Cardiac muscle cell (in vitro differentiated cells and primary cell): ENCODE measurements at regions not wholly inside any gene's neighbourhood (a gene's known extent, or its start where the extent isn't known, plus 50 kb on each side); places are given as distances from the start of the nearest gene placed in this dataset.

Source experiments
- DNase-seq, 2 donors: peaks; one replicate each; pipeline versions ENCODE4 v3.0.0 to v3.0.0-alpha.2; 2010 to 2017; ENCODE audit warnings: low read depth in 1 of 2, low spot score in 1 of 2
- H3K27ac ChIP-seq: fragments of 200-600 bp; sonication (generic); 2 replicates; pipeline ENCODE4 v1.5.1; 2016
- H3K27me3 ChIP-seq: fragments of 200-600 bp; sonication (generic); 2 replicates; pipeline ENCODE4 v1.6.0; 2016; ENCODE audit warnings: control low read depth
- H3K36me3 ChIP-seq: fragments of 200-600 bp; sonication (generic); 2 replicates; pipeline ENCODE4 v1.5.1; 2016; ENCODE audit warnings: control low read depth
- H3K4me1 ChIP-seq: fragments of 200-600 bp; sonication (generic); 2 replicates; pipeline ENCODE4 v1.8.1; 2017; ENCODE audit warnings: low read depth, mild to moderate bottlenecking, mixed run types
- H3K4me3 ChIP-seq: fragments of 200-600 bp; sonication (generic); 2 replicates; pipeline ENCODE4 v1.5.1; 2016; ENCODE audit warnings: mild to moderate bottlenecking
- H3K9me3 ChIP-seq: fragments of 200-600 bp; sonication (generic); 2 replicates; pipeline ENCODE4 v1.5.1; 2017; ENCODE audit warnings: low read depth, mild to moderate bottlenecking, control low read depth
- TF ChIP-seq, protein P1 (sequence below): IDR thresholded peaks from 2 replicates; pipeline ENCODE4 v1.5.1; 2012; ENCODE audit warnings: low read depth, mild to moderate bottlenecking, low read length

DNA sequence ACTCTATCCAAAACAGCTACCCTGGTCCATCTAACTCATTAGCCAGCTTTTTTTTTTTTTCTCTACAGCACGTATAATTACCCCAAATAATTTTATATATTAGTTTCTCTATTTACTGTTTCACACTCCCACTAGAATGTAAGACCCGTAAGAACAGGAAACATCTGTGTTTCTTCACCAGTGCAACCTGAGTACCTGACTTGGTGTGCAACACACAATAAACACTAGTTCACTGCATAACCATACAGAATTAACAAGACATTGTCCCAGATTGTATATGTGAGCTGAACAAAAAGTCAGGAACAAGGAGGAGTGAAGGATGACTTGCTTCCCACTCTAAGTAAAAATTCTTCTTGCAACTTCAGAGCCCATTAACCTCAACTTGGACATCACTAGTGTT, 180.2 kb upstream of the AKR1E2 start:
- no peak for DNase-seq
- no peaks in the 10 kb centered on the region for H3K27me3 ChIP-seq
- TF ChIP-seq, protein P1, sequence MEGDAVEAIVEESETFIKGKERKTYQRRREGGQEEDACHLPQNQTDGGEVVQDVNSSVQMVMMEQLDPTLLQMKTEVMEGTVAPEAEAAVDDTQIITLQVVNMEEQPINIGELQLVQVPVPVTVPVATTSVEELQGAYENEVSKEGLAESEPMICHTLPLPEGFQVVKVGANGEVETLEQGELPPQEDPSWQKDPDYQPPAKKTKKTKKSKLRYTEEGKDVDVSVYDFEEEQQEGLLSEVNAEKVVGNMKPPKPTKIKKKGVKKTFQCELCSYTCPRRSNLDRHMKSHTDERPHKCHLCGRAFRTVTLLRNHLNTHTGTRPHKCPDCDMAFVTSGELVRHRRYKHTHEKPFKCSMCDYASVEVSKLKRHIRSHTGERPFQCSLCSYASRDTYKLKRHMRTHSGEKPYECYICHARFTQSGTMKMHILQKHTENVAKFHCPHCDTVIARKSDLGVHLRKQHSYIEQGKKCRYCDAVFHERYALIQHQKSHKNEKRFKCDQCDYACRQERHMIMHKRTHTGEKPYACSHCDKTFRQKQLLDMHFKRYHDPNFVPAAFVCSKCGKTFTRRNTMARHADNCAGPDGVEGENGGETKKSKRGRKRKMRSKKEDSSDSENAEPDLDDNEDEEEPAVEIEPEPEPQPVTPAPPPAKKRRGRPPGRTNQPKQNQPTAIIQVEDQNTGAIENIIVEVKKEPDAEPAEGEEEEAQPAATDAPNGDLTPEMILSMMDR = no peak
- H3K36me3 ChIP-seq = no peaks in the 10 kb centered on the region
- no peak overlapping the region for H3K27ac ChIP-seq
- H3K4me3 ChIP-seq = no peak overlapping the region
- H3K9me3 ChIP-seq = no peaks in the 10 kb centered on the region
- H3K4me1 ChIP-seq = peaks cover 12% of the 10 kb centered on the region

DNA sequence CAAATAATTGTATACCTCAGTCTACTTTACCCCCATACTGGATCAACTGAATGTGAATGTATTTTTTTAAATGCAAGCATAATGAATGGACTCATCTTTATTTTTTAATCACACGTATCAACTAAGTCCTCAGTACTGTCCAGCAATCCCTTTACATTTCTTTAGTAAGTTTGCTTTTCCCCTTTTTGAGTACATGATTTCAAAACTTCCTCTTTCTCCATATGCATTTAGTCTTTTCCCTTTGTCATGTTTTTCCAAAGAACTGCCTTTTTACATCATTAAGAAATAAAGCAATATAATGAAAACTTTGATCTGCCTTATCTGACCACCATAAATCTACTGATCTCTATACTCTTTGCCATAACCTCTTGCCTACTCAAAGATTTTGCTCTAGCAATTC, 182.5 kb upstream of the AKR1E2 start:
- Histone ChIP-seq H3K27me3 (no peaks in the 10 kb centered on the region), H3K4me1 (peaks cover 12% of the 10 kb centered on the region), H3K4me3 (no peak overlapping the region), H3K9me3 (no peaks in the 10 kb centered on the region), H3K36me3 (no peaks in the 10 kb centered on the region), H3K27ac (no peak overlapping the region)
- DNase-seq = no peak
- TF ChIP-seq, protein P1 = no peak

DNA sequence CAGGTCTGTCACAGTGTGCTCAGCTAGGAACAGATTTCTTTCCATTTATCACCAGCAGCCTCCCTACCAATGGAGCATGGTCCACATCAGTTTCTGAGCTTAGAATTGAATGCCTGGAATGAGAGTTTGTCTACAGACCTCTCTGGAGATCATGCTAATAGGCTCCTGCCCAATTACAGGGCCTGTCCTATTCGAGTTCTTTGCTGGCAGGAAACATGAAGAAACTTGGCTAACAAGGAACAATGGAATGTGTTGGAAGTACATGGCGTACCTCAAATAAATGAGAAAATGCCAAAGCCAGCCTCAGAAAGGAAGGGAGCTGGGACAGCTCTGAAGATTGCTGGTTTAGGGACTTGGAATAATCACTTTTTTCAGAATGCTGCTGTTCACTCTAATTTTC, 186.0 kb upstream of the AKR1E2 start:
- TF ChIP-seq, protein P1 = no peak
- Histone ChIP-seq H3K4me1 (peaks cover 5% of the 10 kb centered on the region), H3K36me3 (no peaks in the 10 kb centered on the region), H3K9me3 (no peaks in the 10 kb centered on the region), H3K27me3 (no peaks in the 10 kb centered on the region), H3K4me3 (no peak overlapping the region), H3K27ac (no peak overlapping the region)
- peak in 1 of 2 donors; percentile 68 for DNase-seq

DNA sequence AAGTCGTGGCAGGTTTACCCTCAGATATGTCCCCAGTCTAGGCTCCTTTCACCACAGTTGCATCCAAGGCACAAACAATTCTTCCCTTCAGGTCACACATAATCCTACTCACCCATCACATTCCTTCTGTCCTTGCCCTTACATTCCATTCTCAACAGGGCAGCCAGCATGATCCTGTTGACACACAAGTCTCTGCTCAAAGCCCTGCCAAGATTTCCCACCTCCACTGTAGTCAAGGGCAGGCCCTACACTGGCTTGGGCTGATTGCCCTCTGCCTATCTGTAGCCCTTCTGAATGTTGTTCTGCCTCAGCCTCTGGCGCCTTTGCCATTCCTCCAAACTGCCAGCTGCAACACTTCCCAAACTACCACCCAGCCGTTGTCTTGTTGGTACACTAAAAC, 187.9 kb upstream of the AKR1E2 start:
- H3K36me3 ChIP-seq = no peaks in the 10 kb centered on the region
- no peaks in the 10 kb centered on the region for H3K27me3 ChIP-seq
- no peak for DNase-seq
- TF ChIP-seq, protein P1 = no peak
- peaks cover 5% of the 10 kb centered on the region for H3K4me1 ChIP-seq
- H3K27ac ChIP-seq = no peak overlapping the region
- H3K9me3 ChIP-seq = no peaks in the 10 kb centered on the region
- H3K4me3 ChIP-seq = no peak overlapping the region

DNA sequence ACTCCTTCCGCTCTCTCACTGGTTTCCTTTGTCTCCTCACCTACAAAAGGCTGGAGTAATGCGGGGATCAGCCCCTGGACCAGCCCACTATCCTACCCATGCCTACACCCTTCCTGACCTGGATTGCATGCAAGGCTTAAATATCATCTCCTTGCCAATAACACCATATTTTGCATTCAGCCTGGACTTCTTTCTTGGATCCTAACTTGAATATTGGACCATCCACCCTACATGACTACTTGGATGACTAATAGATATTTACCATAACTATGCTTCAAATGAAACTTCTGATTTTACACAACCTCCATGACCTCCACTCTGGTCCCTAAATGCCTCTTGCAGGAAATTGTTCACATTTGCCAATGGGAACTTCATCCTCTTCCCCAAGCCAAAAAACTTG, 188.3 kb upstream of the AKR1E2 start:
- H3K4me3 ChIP-seq = no peak overlapping the region
- H3K36me3 ChIP-seq = no peaks in the 10 kb centered on the region
- no peak for DNase-seq
- TF ChIP-seq, protein P1 = no peak
- H3K27me3 ChIP-seq = no peaks in the 10 kb centered on the region
- peaks cover 5% of the 10 kb centered on the region for H3K4me1 ChIP-seq
- no peak overlapping the region for H3K27ac ChIP-seq
- H3K9me3 ChIP-seq = no peaks in the 10 kb centered on the region

DNA sequence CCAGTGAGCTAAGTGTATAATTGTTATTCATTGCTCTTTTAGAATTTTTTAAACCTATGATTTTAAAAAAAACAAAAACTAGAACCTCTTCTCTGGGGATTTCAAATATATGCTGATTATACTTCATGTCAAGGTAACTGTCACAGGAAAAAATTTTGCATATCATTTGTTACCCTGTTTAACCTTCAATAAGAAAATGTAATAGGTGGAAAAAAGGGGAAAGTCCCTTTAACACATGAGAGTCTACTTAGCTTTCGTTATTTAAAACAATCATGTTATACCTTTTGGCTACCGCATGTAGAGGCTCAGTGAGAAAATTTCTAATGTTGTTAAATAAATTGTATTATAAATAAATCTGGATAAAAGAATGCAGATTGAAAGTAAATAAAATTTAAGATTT, 190.1 kb upstream of the AKR1E2 start:
- H3K36me3 ChIP-seq = no peaks in the 10 kb centered on the region
- H3K9me3 ChIP-seq = no peaks in the 10 kb centered on the region
- H3K27me3 ChIP-seq = no peaks in the 10 kb centered on the region
- peaks cover 5% of the 10 kb centered on the region for H3K4me1 ChIP-seq
- no peak for DNase-seq
- H3K27ac ChIP-seq = no peak overlapping the region
- TF ChIP-seq, protein P1 = no peak
- no peak overlapping the region for H3K4me3 ChIP-seq
